ENCODE measurements at regions not wholly inside any gene's neighbourhood (a gene's known extent, or its start where the extent isn't known, plus 50 kb on each side); places are given as distances from the start of the nearest gene placed in this dataset.

- 98% methylated on average over 2 of the region's 3 CpGs for WGBS (ENCODE audit: insufficient coverage)
- TF ChIP-seq CTCF (IDR thresholded peaks at IDR 0.05) = no peak
- Mint-ChIP-seq H3K36me3 (no peaks in the 10 kb centered on the region), H3K27ac (no peak overlapping the region), H3K4me1 (no peaks in the 10 kb centered on the region), H3K27me3 (ENCODE audit: low read depth in 2 of 2) (peaks cover 4 to 7% of the 10 kb centered on the region in 2 donors), H3K4me3 (no peak overlapping the region), H3K9me3 (no peaks in the 10 kb centered on the region)
- no peak overlapping the region for H3K27ac ChIP-seq (ENCODE audit: low read length)
- no peak for DNase-seq
- no peaks in the 10 kb centered on the region for H3K9me3 ChIP-seq (ENCODE audit: control insufficient read depth, insufficient read depth, low read length)
- no peak for ATAC-seq
- intact Hi-C loops (cut with micrococcal nuclease) = no loop called here
- H3K4me1 ChIP-seq (ENCODE audit: control insufficient read depth, insufficient read depth, low read length) = peaks cover 5% of the 10 kb centered on the region
- no peaks in the 10 kb centered on the region for H3K27me3 ChIP-seq (ENCODE audit: control insufficient read depth, insufficient read depth, low read length)
- no peaks in the 10 kb centered on the region for H3K36me3 ChIP-seq (ENCODE audit: control insufficient read depth, insufficient read depth, low read length)
- H3K4me3 ChIP-seq (ENCODE audit: low read length) = no peak overlapping the region
These were observed 137.1 kb downstream of the AKAP11 start for GRCh38 chr13:42409075-42409474.

GRCh38 chr13:42409551-42409950 is 137.6 kb downstream of the AKAP11 start:
- Histone ChIP-seq H3K4me1 (ENCODE audit: control insufficient read depth, insufficient read depth, low read length) (peaks cover 5% of the 10 kb centered on the region), H3K36me3 (ENCODE audit: control insufficient read depth, insufficient read depth, low read length) (no peaks in the 10 kb centered on the region), H3K27ac (ENCODE audit: low read length) (no peak overlapping the region), H3K9me3 (ENCODE audit: control insufficient read depth, insufficient read depth, low read length) (no peaks in the 10 kb centered on the region), H3K27me3 (ENCODE audit: control insufficient read depth, insufficient read depth, low read length) (no peaks in the 10 kb centered on the region), H3K4me3 (ENCODE audit: low read length) (no peak overlapping the region)
- no peaks in the 10 kb centered on the region for H3K9me3 Mint-ChIP-seq
- no peaks in the 10 kb centered on the region for H3K36me3 Mint-ChIP-seq
- no peaks in the 10 kb centered on the region for H3K4me1 Mint-ChIP-seq
- peaks cover 4 to 7% of the 10 kb centered on the region in 2 donors for H3K27me3 Mint-ChIP-seq (ENCODE audit: low read depth in 2 of 2)
- H3K27ac Mint-ChIP-seq = no peak overlapping the region
- TF ChIP-seq CTCF (IDR thresholded peaks at IDR 0.05) = no peak
- H3K4me3 Mint-ChIP-seq = no peak overlapping the region
- ATAC-seq (no peak), DNase-seq (no peak)
- intact Hi-C loops (cut with micrococcal nuclease) = no loop called here

- Mint-ChIP-seq H3K27me3 (ENCODE audit: low read depth in 2 of 2) (peaks cover 2 to 7% of the 10 kb centered on the region in 2 donors), H3K27ac (no peak overlapping the region), H3K9me3 (no peaks in the 10 kb centered on the region), H3K36me3 (no peaks in the 10 kb centered on the region), H3K4me1 (no peaks in the 10 kb centered on the region), H3K4me3 (no peak overlapping the region)
- intact Hi-C loops (cut with micrococcal nuclease) = no loop called here
- Histone ChIP-seq H3K36me3 (ENCODE audit: control insufficient read depth, insufficient read depth, low read length) (no peaks in the 10 kb centered on the region), H3K4me1 (ENCODE audit: control insufficient read depth, insufficient read depth, low read length) (no peaks in the 10 kb centered on the region), H3K4me3 (ENCODE audit: low read length) (no peak overlapping the region), H3K9me3 (ENCODE audit: control insufficient read depth, insufficient read depth, low read length) (no peaks in the 10 kb centered on the region), H3K27me3 (ENCODE audit: control insufficient read depth, insufficient read depth, low read length) (no peaks in the 10 kb centered on the region), H3K27ac (ENCODE audit: low read length) (no peak overlapping the region)
- no peak for ATAC-seq
- TF ChIP-seq CTCF (IDR thresholded peaks at IDR 0.05) = no peak
- WGBS (ENCODE audit: insufficient coverage) = 81% methylated on average over 4 of the region's 5 CpGs
- DNase-seq = no peak
These were observed 141.0 kb downstream of the AKAP11 start for GRCh38 chr13:42412812-42413483.

GRCh38 chr13:42413484-42413815 is 141.5 kb downstream of the AKAP11 start:
- no peak for ATAC-seq
- Histone ChIP-seq H3K27me3 (ENCODE audit: control insufficient read depth, insufficient read depth, low read length) (no peaks in the 10 kb centered on the region), H3K36me3 (ENCODE audit: control insufficient read depth, insufficient read depth, low read length) (no peaks in the 10 kb centered on the region), H3K27ac (ENCODE audit: low read length) (no peak overlapping the region), H3K4me3 (ENCODE audit: low read length) (no peak overlapping the region), H3K9me3 (ENCODE audit: control insufficient read depth, insufficient read depth, low read length) (no peaks in the 10 kb centered on the region), H3K4me1 (ENCODE audit: control insufficient read depth, insufficient read depth, low read length) (no peaks in the 10 kb centered on the region)
- H3K4me1 Mint-ChIP-seq = no peaks in the 10 kb centered on the region
- H3K27me3 Mint-ChIP-seq (ENCODE audit: low read depth in 2 of 2) = peaks cover 0 to 7% of the 10 kb centered on the region in 2 donors
- no peak overlapping the region for H3K4me3 Mint-ChIP-seq
- intact Hi-C loops (cut with micrococcal nuclease) = no loop called here
- H3K36me3 Mint-ChIP-seq = no peaks in the 10 kb centered on the region
- no peak for DNase-seq
- 94% methylated on average over 3 of the region's 3 CpGs for WGBS (ENCODE audit: insufficient coverage)
- no peak for TF ChIP-seq CTCF (IDR thresholded peaks at IDR 0.05)
- H3K9me3 Mint-ChIP-seq = no peaks in the 10 kb centered on the region
- H3K27ac Mint-ChIP-seq = no peak overlapping the region
